Keratinocyte (primary cell): ENCODE measurements at regions not wholly inside any gene's neighbourhood (a gene's known extent, or its start where the extent isn't known, plus 50 kb on each side); places are given as distances from the start of the nearest gene placed in this dataset.

Experiments used
- DNase-seq: peaks from one replicate; pipeline ENCODE4 v3.0.0-alpha.2; 2011; ENCODE audit warnings: low read depth, missing footprints, low spot score
- FAIRE-seq: peaks from 2 replicates; lab custom pipeline; 2011; peaks lifted over from hg19 to GRCh38; lab: Jason Lieb, UNC
- H2AFZ ChIP-seq: 2 replicates; pipeline ENCODE4 v1.6.0; 2012; ENCODE audit warnings: low read length, control low read depth, inconsistent platforms; ENCODE audit not compliant: control insufficient read depth
- H3K27ac ChIP-seq: 2 replicates; pipeline ENCODE4 v1.5.1; 2011; ENCODE audit warnings: low read length; ENCODE audit not compliant: control insufficient read depth, insufficient read depth
- H3K27me3 ChIP-seq: 3 replicates; pipeline ENCODE4 v1.6.0; 2011; ENCODE audit warnings: low read length; ENCODE audit not compliant: control insufficient read depth, insufficient read depth; ENCODE audit errors: extremely low read depth
- H3K36me3 ChIP-seq, 2 experiments: 2 replicates in 1 of 2; 3 replicates in 1 of 2; pipeline ENCODE4 v1.5.1; 2011; ENCODE audit warnings: low read length in 2 of 2, mild to moderate bottlenecking in 1 of 2; ENCODE audit not compliant: control insufficient read depth in 2 of 2, insufficient read depth in 2 of 2; ENCODE audit errors: extremely low read depth in 1 of 2
- H3K4me1 ChIP-seq: 3 replicates; pipeline ENCODE4 v1.5.1; 2011; ENCODE audit warnings: low read length; ENCODE audit not compliant: control insufficient read depth, insufficient read depth; ENCODE audit errors: extremely low read depth
- H3K4me2 ChIP-seq: 3 replicates; pipeline ENCODE4 v1.6.0; 2011; ENCODE audit warnings: low read depth, low read length; ENCODE audit not compliant: control insufficient read depth, insufficient read depth; ENCODE audit errors: extremely low read depth
- H3K4me3 ChIP-seq, 3 experiments: fragments of 200-600 bp in 1 of 3; sonication (generic) in 1 of 3; 2 replicates in 2 of 3; 3 replicates in 1 of 3; pipeline ENCODE4 v1.5.1; 2011 to 2016; ENCODE audit warnings: low read length in 3 of 3, mild to moderate bottlenecking in 3 of 3, control low read depth in 2 of 3, inconsistent platforms in 1 of 3, low read depth in 1 of 3, mixed read lengths in 1 of 3, mixed run types in 1 of 3, moderate library complexity in 1 of 3; ENCODE audit not compliant: control insufficient read depth in 2 of 3, insufficient read depth in 2 of 3; ENCODE audit errors: extremely low read depth in 1 of 3
- H3K79me2 ChIP-seq: 2 replicates; pipeline ENCODE4 v1.6.0; 2012; ENCODE audit warnings: low read length; ENCODE audit not compliant: control insufficient read depth, insufficient read depth
- H3K9ac ChIP-seq: 3 replicates; pipeline ENCODE4 v1.6.0; 2011; ENCODE audit warnings: low read length; ENCODE audit not compliant: control insufficient read depth, insufficient read depth; ENCODE audit errors: extremely low read depth
- H3K9me1 ChIP-seq: 3 replicates; pipeline ENCODE4 v1.6.0; 2011; ENCODE audit warnings: low read length; ENCODE audit not compliant: control insufficient read depth, insufficient read depth; ENCODE audit errors: extremely low read depth
- H3K9me3 ChIP-seq: 2 replicates; pipeline ENCODE4 v1.5.1; 2012; ENCODE audit warnings: low read depth, low read length; ENCODE audit not compliant: control insufficient read depth
- H4K20me1 ChIP-seq: 3 replicates; pipeline ENCODE4 v1.6.0; 2011; ENCODE audit warnings: low read length; ENCODE audit not compliant: control insufficient read depth, insufficient read depth; ENCODE audit errors: extremely low read depth
- CTCF ChIP-seq, 3 experiments: IDR thresholded peaks in 1 of 3; conservative IDR thresholded peaks in 1 of 3; optimal IDR thresholded peaks in 1 of 3; 2 replicates in 2 of 3; 3 replicates in 1 of 3; pipeline versions ENCODE3 to v1.5.1; 2011; ENCODE audit warnings: low read length in 3 of 3, mild to moderate bottlenecking in 3 of 3, moderate library complexity in 2 of 3, control low read depth in 1 of 3, inconsistent platforms in 1 of 3; ENCODE audit not compliant: insufficient read depth in 2 of 3; ENCODE audit errors: extremely low read depth in 1 of 3
- EZH2 ChIP-seq: IDR thresholded peaks from one replicate; pipeline ENCODE4 v1.6.1; 2012; ENCODE audit warnings: inconsistent platforms, mild to moderate bottlenecking, low read length, moderate library complexity
- dilution Hi-C: fragments of 300-500 bp; cut with MboI; formaldehyde crosslinking; loops from one replicate; pipeline ENCODE4 v1.7.0; 2020; ENCODE audit warnings: low sequenced_read_pairs; ENCODE audit not compliant: extremely low pct_ligation_motif_present
- small RNA-seq, 3 experiments: library from RNA; depleted of rRNA; stranded (forward); fragments of <200 nt; gene quantifications; one replicate each; pipeline ENCODE3, GENCODE V24; 2012; ENCODE audit warnings: low read depth in 3 of 3, low replicate concordance in 1 of 3; ENCODE audit not compliant: insufficient read length in 3 of 3

GRCh38 chr14:106879241-106879640, 1352.9 kb downstream of the TMEM121 start:
- Histone ChIP-seq H2AFZ (no peak overlapping the region), H3K4me3 (no peak overlapping the region), H3K36me3 (no peaks in the 10 kb centered on the region), H4K20me1 (no peaks in the 10 kb centered on the region), H3K9me1 (no peaks in the 10 kb centered on the region), H3K9me3 (no peaks in the 10 kb centered on the region), H3K9ac (no peak overlapping the region), H3K4me1 (no peaks in the 10 kb centered on the region), H3K79me2 (no peaks in the 10 kb centered on the region), H3K27ac (no peak overlapping the region), H3K4me2 (no peak overlapping the region), H3K27me3 (no peaks in the 10 kb centered on the region)
- no peak for DNase-seq
- dilution Hi-C loops = no loop called here
- FAIRE-seq = no peak
- TF ChIP-seq CTCF (optimal IDR thresholded peaks at IDR 0.05 in 1 of 3, IDR thresholded peaks at IDR 0.05 in 1 of 3, conservative IDR thresholded peaks at IDR 0.05 in 1 of 3; ENCODE audit: extremely low read depth in 1 of 3, insufficient read depth in 2 of 3, low read length in 3 of 3) = peak; percentile 29 to 43 (median 40)
- no peak for TF ChIP-seq EZH2

- FAIRE-seq = no peak
These were observed 1356.9 kb downstream of the TMEM121 start for GRCh38 chr14:106883218-106883692.

More at GRCh38 chr14:106883218-106883692, 1356.9 kb downstream of the TMEM121 start:
- TF ChIP-seq EZH2 (no peak), CTCF (optimal IDR thresholded peaks at IDR 0.05 in 1 of 3, IDR thresholded peaks at IDR 0.05 in 1 of 3, conservative IDR thresholded peaks at IDR 0.05 in 1 of 3; ENCODE audit: extremely low read depth in 1 of 3, insufficient read depth in 2 of 3, low read length in 3 of 3) (peak; percentile 28 to 68 (median 46))
- Histone ChIP-seq H3K79me2 (no peaks in the 10 kb centered on the region), H2AFZ (no peak overlapping the region), H3K27me3 (no peaks in the 10 kb centered on the region), H3K4me1 (no peaks in the 10 kb centered on the region), H3K27ac (no peak overlapping the region), H3K9ac (no peak overlapping the region), H3K36me3 (no peaks in the 10 kb centered on the region), H3K4me3 (no peak overlapping the region), H3K4me2 (no peak overlapping the region), H3K9me3 (no peaks in the 10 kb centered on the region), H3K9me1 (no peaks in the 10 kb centered on the region), H4K20me1 (no peaks in the 10 kb centered on the region)
- dilution Hi-C loops = no loop called here
- DNase-seq = no peak

Small RNA genes in the stretch of these regions (small RNA-seq; reads per million reads assigned to genes)
- gene AC244452.1 (0 reads per million in 3 experiments), gene IGHD1-1 (0 reads per million in 3 experiments), gene IGHD1-14 (0 reads per million in 3 experiments), gene IGHD1-20 (0 reads per million in 3 experiments), gene IGHD1-26 (0 reads per million in 3 experiments), gene IGHD1-7 (0 reads per million in 3 experiments), gene IGHD2-15 (0 reads per million in 3 experiments), gene IGHD2-2 (0 reads per million in 3 experiments), gene IGHD2-21 (0 reads per million in 3 experiments), gene IGHD2-8 (0 reads per million in 3 experiments), gene IGHD3-10 (0 reads per million in 3 experiments), gene IGHD3-16 (0 reads per million in 3 experiments), gene IGHD3-22 (0 reads per million in 3 experiments), gene IGHD3-3 (0 reads per million in 3 experiments), gene IGHD3-9 (0 reads per million in 3 experiments), gene IGHD4-11 (0 reads per million in 3 experiments), gene IGHD4-17 (0 reads per million in 3 experiments), gene IGHD4-23 (0 reads per million in 3 experiments), gene IGHD4-4 (0 reads per million in 3 experiments), gene IGHD5-12 (0 reads per million in 3 experiments), gene IGHD5-18 (0 reads per million in 3 experiments), gene IGHD5-24 (0 reads per million in 3 experiments), gene IGHD5-5 (0 reads per million in 3 experiments), gene IGHD6-13 (0 reads per million in 3 experiments), gene IGHD6-19 (0 reads per million in 3 experiments), gene IGHD6-25 (0 reads per million in 3 experiments), gene IGHD6-6 (0 reads per million in 3 experiments), gene IGHD7-27 (0 reads per million in 3 experiments), gene IGHJ1 (0 reads per million in 3 experiments), gene IGHJ1P (0 reads per million in 3 experiments), gene IGHJ2 (0 reads per million in 3 experiments), gene IGHJ2P (0 reads per million in 3 experiments), gene IGHJ3 (0 reads per million in 3 experiments), gene IGHJ3P (0 reads per million in 3 experiments), gene IGHJ4 (0 reads per million in 3 experiments), gene IGHJ5 (0 reads per million in 3 experiments), gene IGHJ6 (0 reads per million in 3 experiments), gene IGHV1-12 (0 reads per million in 3 experiments), gene IGHV1-14 (0 reads per million in 3 experiments), gene IGHV3-19 (0 reads per million in 3 experiments), gene IGHV3-57 (0 reads per million in 3 experiments), gene IGHV3-76 (0 reads per million in 3 experiments), gene IGHV5-78 (0 reads per million in 3 experiments), gene IGHV7-40 (0 reads per million in 3 experiments), gene IGHVII-1-1 (0 reads per million in 3 experiments), gene IGHVII-15-1 (0 reads per million in 3 experiments), gene IGHVII-22-1 (0 reads per million in 3 experiments), gene IGHVII-28-1 (0 reads per million in 3 experiments), gene IGHVII-33-1 (0 reads per million in 3 experiments), gene IGHVII-40-1 (0 reads per million in 3 experiments), gene IGHVII-44-2 (0 reads per million in 3 experiments), gene IGHVII-46-1 (0 reads per million in 3 experiments), gene IGHVII-49-1 (0 reads per million in 3 experiments), gene IGHVII-51-2 (0 reads per million in 3 experiments), gene IGHVII-53-1 (0 reads per million in 3 experiments), gene IGHVII-60-1 (0 reads per million in 3 experiments), gene IGHVII-62-1 (0 reads per million in 3 experiments), gene IGHVII-67-1 (0 reads per million in 3 experiments), gene IGHVII-74-1 (0 reads per million in 3 experiments), gene IGHVII-78-1 (0 reads per million in 3 experiments), gene IGHVIII-11-1 (0 reads per million in 3 experiments), gene IGHVIII-13-1 (0 reads per million in 3 experiments), gene IGHVIII-2-1 (0 reads per million in 3 experiments), gene IGHVIII-22-2 (0 reads per million in 3 experiments), gene IGHVIII-25-1 (0 reads per million in 3 experiments), gene IGHVIII-26-1 (0 reads per million in 3 experiments), gene IGHVIII-38-1 (0 reads per million in 3 experiments), gene IGHVIII-5-1 (0 reads per million in 3 experiments), gene IGHVIII-5-2 (0 reads per million in 3 experiments), gene IGHVIII-67-2 (0 reads per million in 3 experiments), gene IGHVIII-67-3 (0 reads per million in 3 experiments), gene IGHVIII-67-4 (0 reads per million in 3 experiments), gene IGHVIII-76-1 (0 reads per million in 3 experiments), gene IGHVIII-82 (0 reads per million in 3 experiments), gene MIR4507 (0 reads per million in 3 experiments), gene MIR4537 (0 reads per million in 3 experiments), gene MIR4538 (0 reads per million in 3 experiments), gene MIR4539 (0 reads per million in 3 experiments), gene MIR5195 (0 reads per million in 3 experiments), gene MIR8071-1 (0 reads per million in 3 experiments), gene MIR8071-2 (0 reads per million in 3 experiments), gene RNA5SP389 (0 reads per million in 3 experiments)
